22Rv1 (cell line): ENCODE measurements at regions not wholly inside any gene's neighbourhood (a gene's known extent, or its start where the extent isn't known, plus 50 kb on each side); places are given as distances from the start of the nearest gene placed in this dataset.
A peak's percentile ranks its signal among the peaks of the same experiment; 100 is the strongest.
"Not testable (repeated sequence)": the region's sequence is repeated elsewhere in the genome, so short reads cannot be mapped to it uniquely, and the experiment has no call there.

ENCODE experiments used
- H3K27ac ChIP-seq: fragments of 450-650 bp; 2 replicates; pipeline ENCODE4 v1.5.1; 2017
- CTCF ChIP-seq: fragments of 450-650 bp; IDR thresholded peaks from 2 replicates; pipeline ENCODE4 v1.5.1; 2017; ENCODE audit warnings: mild to moderate bottlenecking
- ZFX ChIP-seq: fragments of 450-650 bp; IDR thresholded peaks from 2 replicates; pipeline ENCODE4 v1.6.1; 2017; ENCODE audit warnings: antibody characterized with exemption, borderline replicate concordance

- TF ChIP-seq CTCF (no peak), ZFX (no peak)
Measured at GRCh38 chr7:26084418-26084817, 67.6 kb upstream of the NFE2L3 start.

GRCh38 chr7:26085771-26086170 is 66.2 kb upstream of the NFE2L3 start:
- TF ChIP-seq CTCF (no peak), ZFX (no peak)
- H3K27ac ChIP-seq, result no peak overlapping the region

More at GRCh38 chr7:26084418-26084817, 67.6 kb upstream of the NFE2L3 start:
- no peak overlapping the region for H3K27ac ChIP-seq

- TF ChIP-seq CTCF (no peak), ZFX (no peak)
Measured at GRCh38 chr7:26087321-26088091, 64.5 kb upstream of the NFE2L3 start.

GRCh38 chr7:26089469-26089868 is 62.5 kb upstream of the NFE2L3 start:
- not testable (repeated sequence) for H3K27ac ChIP-seq

More at GRCh38 chr7:26087321-26088091, 64.5 kb upstream of the NFE2L3 start:
- no peak overlapping the region for H3K27ac ChIP-seq

- TF ChIP-seq ZFX, result no peak
- peak; percentile 95 for TF ChIP-seq CTCF
- no peak overlapping the region for H3K27ac ChIP-seq
Measured at GRCh38 chr7:26090927-26091519, 61.0 kb upstream of the NFE2L3 start.

GRCh38 chr7:26091933-26092332 is 60.1 kb upstream of the NFE2L3 start:
- TF ChIP-seq ZFX (no peak), CTCF (no peak)
- no peak overlapping the region for H3K27ac ChIP-seq

- no peak for TF ChIP-seq CTCF
Measured at GRCh38 chr7:26093023-26093422, 59.0 kb upstream of the NFE2L3 start.

More at GRCh38 chr7:26093023-26093422, 59.0 kb upstream of the NFE2L3 start:
- H3K27ac ChIP-seq, result no peak overlapping the region
